Heart left ventricle (tissue), 16 donors: ENCODE measurements at regions not wholly inside any gene's neighbourhood (a gene's known extent, or its start where the extent isn't known, plus 50 kb on each side); places are given as distances from the start of the nearest gene placed in this dataset.

Experiments used
- ATAC-seq, 4 donors: fragments of 200-7000 bp; cut with Tn5 transposase; one replicate each; pipeline ENCODE4 v1.9.1; 2020 to 2022; ENCODE audit warnings: moderate library complexity in 4 of 4, mild to moderate bottlenecking in 3 of 4, moderate number of reproducible peaks in 1 of 4
- DNase-seq, 5 donors: peaks; one replicate each; pipeline ENCODE4 v3.0.0-alpha.2; 2020
- H3K27ac ChIP-seq, 12 donors: fragments of 200-600 bp; sonication (generic) in 4 of 12; one replicate each; pipeline versions ENCODE4 v1.5.0 to v1.8.0; 2016 to 2022; ENCODE audit warnings: mild to moderate bottlenecking in 2 of 12
- H3K27me3 ChIP-seq, 9 donors: fragments of 200-600 bp; sonication (generic) in 2 of 9; one replicate each; pipeline versions ENCODE4 v1.5.1 to v1.8.0; 2016 to 2022; ENCODE audit warnings: mild to moderate bottlenecking in 3 of 9
- H3K36me3 ChIP-seq, 9 donors: fragments of 200-600 bp; sonication (generic) in 2 of 9; one replicate each; pipeline versions ENCODE4 v1.5.0 to v1.8.0; 2018 to 2022; ENCODE audit warnings: mild to moderate bottlenecking in 2 of 9
- H3K4me1 ChIP-seq, 12 donors: fragments of 200-600 bp; sonication (generic) in 4 of 12; one replicate each; pipeline versions ENCODE4 v1.5.0 to v1.8.0; 2016 to 2022; ENCODE audit warnings: mild to moderate bottlenecking in 3 of 12
- H3K4me3 ChIP-seq, 12 donors: fragments of 200-600 bp; sonication (generic) in 4 of 12; one replicate each; pipeline versions ENCODE4 v1.5.0 to v1.8.0; 2017 to 2022; ENCODE audit warnings: mild to moderate bottlenecking in 9 of 12, moderate library complexity in 4 of 12
- H3K9me3 ChIP-seq, 12 donors: fragments of 200-600 bp; sonication (generic) in 4 of 12; one replicate each; pipeline versions ENCODE4 v1.5.0 to v1.8.0; 2016 to 2022; ENCODE audit warnings: mild to moderate bottlenecking in 1 of 12
- POLR2A ChIP-seq, 2 donors: fragments of 450-650 bp; IDR thresholded peaks; one replicate each; pipeline ENCODE4 v1.6.1; 2017; ENCODE audit warnings: antibody characterized with exemption in 2 of 2, mild to moderate bottlenecking in 2 of 2, moderate library complexity in 2 of 2
- WGBS, 4 donors: extraction: QIAGEN DNeasy Blood & Tissue Kit in 2 of 4; methylation state at CpG; one replicate each; pipeline versions ENCODE4 v1.1.5 to v1.1.7; 2013 to 2018; 5-methylcytosine and 5-hydroxymethylcytosine counted together
- intact Hi-C, 10 donors: fragments of 100-400 bp; cut with DNase I; formaldehyde crosslinking; loops; one replicate each; pipeline versions ENCODE4 v1.11.1 to v1.14.2; 2022
- TF ChIP-seq, protein P1 (sequence below), 12 donors: fragments of 200-600 bp; sonication (generic) in 4 of 12; IDR thresholded peaks; one replicate each; pipeline versions ENCODE4 v1.5.0 to v1.8.0; 2018 to 2022; ENCODE audit warnings: antibody characterized with exemption in 12 of 12, mild to moderate bottlenecking in 5 of 12
- donor health status: ischemic (EF 13 %, LVEDD 7.1; RV severe dilation, severe dysfunction).
- donor health status: healthy with polysubstance abuse.
- donor health status: DM: no; HTN: yes; CAD: no.
- donor health status: DM: no; HTN: no; CAD: no.
- donor health status: ischemic (EF 25% LVEDD 6.9; RV normal size, moderate dysfunction).
- donor health status: ischemic (EF 25% LVEDD 5.7; RV mildly dilated, moderate dysfunction).
- donor health status: healthy.
- donor health status: DM: yes; HTN: yes; CAD: no.
- donor health status: ischemic (EF 35%, LVEDD 5.7; RV mildly dilated, moderate dysfunction).
- donor health status: nonischemic (EF 11% LVEDD 7.7; RV severe dilation, severe dysfunction).
- donor health status: DM: yes; HTN: yes; CAD: no.
- donor health status: PGD.
- donor health status: ischemic (EF 29% LVEDD 5.4; RV normal size, mild dysfunction).
- donor health status: nonischemic (EF 23%, LVEDD 6.1; RV moderate dilation, normal function).

DNA sequence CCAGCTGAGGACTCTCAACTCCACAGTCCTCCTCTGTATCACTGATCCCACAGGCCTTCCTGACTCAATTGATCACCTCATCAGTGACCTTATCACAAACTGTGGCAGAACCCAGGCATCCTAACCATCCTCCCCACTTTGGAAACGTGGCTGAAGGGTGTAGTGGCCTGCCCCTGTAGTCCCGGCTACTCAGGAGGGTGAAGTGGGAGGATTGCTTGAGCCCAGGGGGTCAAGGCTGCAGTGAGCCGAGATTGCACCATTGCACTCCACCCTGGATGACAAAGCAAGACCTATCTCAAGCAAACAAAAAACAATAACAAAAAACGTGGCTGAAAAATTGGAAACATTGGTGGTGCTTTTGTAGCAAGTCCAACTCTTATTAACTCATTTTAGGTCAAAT lies 203.4 kb upstream of the ZNF217 start:
- 65 to 88% (median 81%) methylated on average over 4 of the region's 4 CpGs for WGBS, 4 donors
- Histone ChIP-seq H3K4me1 (no peaks in the 10 kb centered on the region), H3K4me3 (no peak overlapping the region), H3K27ac (no peak overlapping the region), H3K36me3 (no peaks in the 10 kb centered on the region), H3K27me3 (no peaks in the 10 kb centered on the region), H3K9me3 (no peaks in the 10 kb centered on the region)
- DNase-seq, result no peak
- TF ChIP-seq, protein P1, sequence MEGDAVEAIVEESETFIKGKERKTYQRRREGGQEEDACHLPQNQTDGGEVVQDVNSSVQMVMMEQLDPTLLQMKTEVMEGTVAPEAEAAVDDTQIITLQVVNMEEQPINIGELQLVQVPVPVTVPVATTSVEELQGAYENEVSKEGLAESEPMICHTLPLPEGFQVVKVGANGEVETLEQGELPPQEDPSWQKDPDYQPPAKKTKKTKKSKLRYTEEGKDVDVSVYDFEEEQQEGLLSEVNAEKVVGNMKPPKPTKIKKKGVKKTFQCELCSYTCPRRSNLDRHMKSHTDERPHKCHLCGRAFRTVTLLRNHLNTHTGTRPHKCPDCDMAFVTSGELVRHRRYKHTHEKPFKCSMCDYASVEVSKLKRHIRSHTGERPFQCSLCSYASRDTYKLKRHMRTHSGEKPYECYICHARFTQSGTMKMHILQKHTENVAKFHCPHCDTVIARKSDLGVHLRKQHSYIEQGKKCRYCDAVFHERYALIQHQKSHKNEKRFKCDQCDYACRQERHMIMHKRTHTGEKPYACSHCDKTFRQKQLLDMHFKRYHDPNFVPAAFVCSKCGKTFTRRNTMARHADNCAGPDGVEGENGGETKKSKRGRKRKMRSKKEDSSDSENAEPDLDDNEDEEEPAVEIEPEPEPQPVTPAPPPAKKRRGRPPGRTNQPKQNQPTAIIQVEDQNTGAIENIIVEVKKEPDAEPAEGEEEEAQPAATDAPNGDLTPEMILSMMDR (IDR thresholded peaks at IDR 0.05), result no peak
- no peak for TF ChIP-seq POLR2A (IDR thresholded peaks at IDR 0.05)
- ATAC-seq, result no peak
- intact Hi-C loops, result no loop called here

GRCh38 chr20:53795170-53795569 lies 201.5 kb upstream of the ZNF217 start:
- H3K9me3 ChIP-seq, result no peaks in the 10 kb centered on the region
- 97 to 99% (median 98%) methylated on average over 3 of the region's 3 CpGs for WGBS, 4 donors

DNA sequence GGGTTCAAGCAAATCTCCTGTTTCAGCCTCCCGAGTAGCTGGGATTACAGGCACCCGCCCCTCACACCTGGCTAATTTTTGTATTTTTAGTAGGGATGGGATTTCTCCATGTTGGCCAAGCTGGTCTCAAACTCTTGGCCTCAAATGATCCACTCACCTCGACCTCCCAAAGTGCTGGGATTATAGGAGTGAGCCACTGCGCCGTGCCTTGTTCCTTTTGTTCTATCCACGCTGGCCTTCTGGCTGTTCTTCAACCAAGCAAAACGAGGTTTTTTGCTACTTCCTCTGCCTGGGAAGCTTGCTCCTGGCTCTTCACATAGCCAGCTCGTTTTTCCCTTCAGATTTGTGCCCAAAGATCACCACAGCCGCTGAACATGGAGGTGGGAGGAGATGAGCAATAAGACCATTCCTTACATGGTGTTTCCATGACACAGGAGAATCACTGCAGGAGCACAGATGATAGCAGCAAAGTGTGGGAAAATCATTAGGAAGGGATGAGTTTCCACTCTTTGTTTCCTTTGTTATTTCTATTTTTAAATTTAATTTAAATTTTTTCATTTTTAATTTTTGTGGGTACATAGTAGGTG lies 201.0 kb upstream of the ZNF217 start:
- no peaks in the 10 kb centered on the region for H3K36me3 ChIP-seq
- H3K4me3 ChIP-seq, result no peak overlapping the region
- no peaks in the 10 kb centered on the region for H3K9me3 ChIP-seq
- no peaks in the 10 kb centered on the region for H3K27me3 ChIP-seq
- intact Hi-C loops, result no loop called here
- TF ChIP-seq, protein P1 (IDR thresholded peaks at IDR 0.05), result no peak
- no peak for TF ChIP-seq POLR2A (IDR thresholded peaks at IDR 0.05)
- 69 to 80% (median 76%) methylated on average over 9 of the region's 9 CpGs for WGBS, 4 donors
- peaks cover 0 to 6% (median 0%) of the 10 kb centered on the region in 12 donors for H3K4me1 ChIP-seq
- H3K27ac ChIP-seq, result no peak overlapping the region
- ATAC-seq, result no peak
- no peak for DNase-seq

More at GRCh38 chr20:53795170-53795569, 201.5 kb upstream of the ZNF217 start:
- Histone ChIP-seq H3K36me3 (no peaks in the 10 kb centered on the region), H3K4me3 (no peak overlapping the region), H3K27me3 (no peaks in the 10 kb centered on the region), H3K4me1 (peaks cover 0 to 6% (median 0%) of the 10 kb centered on the region in 12 donors), H3K27ac (no peak overlapping the region)
- intact Hi-C loops, result no loop called here
- ATAC-seq (no peak), DNase-seq (no peak)
- TF ChIP-seq, protein P1 (IDR thresholded peaks at IDR 0.05), result no peak
- no peak for TF ChIP-seq POLR2A (IDR thresholded peaks at IDR 0.05)

DNA sequence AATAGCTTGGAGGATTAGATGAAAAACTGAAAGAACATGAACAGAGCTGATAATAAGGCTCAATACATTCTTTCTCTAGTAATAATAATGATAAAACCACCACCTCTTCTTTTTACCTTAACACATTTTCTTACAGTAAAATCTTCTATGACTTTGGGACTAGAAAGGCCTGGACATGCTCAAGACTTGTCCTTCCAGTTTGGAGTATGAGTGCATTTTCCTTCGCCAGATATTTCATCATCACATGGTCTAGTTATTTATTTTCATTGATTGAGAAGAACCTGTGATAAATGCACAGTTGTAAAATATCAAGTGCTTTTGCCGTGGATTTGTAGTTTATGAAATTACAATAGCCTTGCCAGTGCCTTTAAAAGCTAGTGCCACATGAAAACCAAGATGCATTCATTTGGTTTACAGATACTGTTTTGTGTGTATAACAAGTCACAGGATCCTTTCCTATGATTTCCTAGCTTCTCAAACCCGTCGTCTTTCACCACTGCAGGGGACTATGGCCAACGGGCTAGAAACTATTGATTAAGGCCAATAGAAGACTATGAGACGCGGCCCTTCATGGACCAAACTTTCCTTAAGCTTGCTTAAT lies 200.2 kb upstream of the ZNF217 start:
- TF ChIP-seq, protein P1 (IDR thresholded peaks at IDR 0.05), result no peak
- no peak for TF ChIP-seq POLR2A (IDR thresholded peaks at IDR 0.05)
- Histone ChIP-seq H3K27ac (no peak overlapping the region), H3K4me1 (peaks cover 0 to 6% (median 0%) of the 10 kb centered on the region in 12 donors), H3K9me3 (no peaks in the 10 kb centered on the region), H3K4me3 (no peak overlapping the region), H3K36me3 (no peaks in the 10 kb centered on the region), H3K27me3 (no peaks in the 10 kb centered on the region)
- WGBS, 4 donors, result 89 to 94% (median 93%) methylated on average over 7 of the region's 7 CpGs
- intact Hi-C loops, result no loop called here
- DNase-seq (no peak), ATAC-seq (no peak)
